Liver (tissue), 3 donors: ENCODE measurements at regions not wholly inside any gene's neighbourhood (a gene's known extent, or its start where the extent isn't known, plus 50 kb on each side); places are given as distances from the start of the nearest gene placed in this dataset.

Source experiments
- EGR1 ChIP-seq, 2 donors: IDR thresholded peaks; 2 replicates each; pipeline ENCODE4 v1.6.1; 2016 to 2018; ENCODE audit warnings: antibody characterized with exemption in 2 of 2, low read depth in 2 of 2
- FOXA1 ChIP-seq: IDR thresholded peaks from 2 replicates; pipeline ENCODE4 v1.6.1; 2016; ENCODE audit warnings: antibody characterized with exemption
- GABPA ChIP-seq, 2 donors: IDR thresholded peaks in 1 of 2; conservative IDR thresholded peaks in 1 of 2; 2 replicates each; pipeline ENCODE4 v1.6.1; 2016; ENCODE audit warnings: antibody characterized with exemption in 2 of 2, mild to moderate bottlenecking in 1 of 2, moderate library complexity in 1 of 2
- JUND ChIP-seq, 2 donors: IDR thresholded peaks; 2 replicates each; pipeline ENCODE4 v1.6.1; 2016; ENCODE audit warnings: antibody characterized with exemption in 2 of 2
- RAD21 ChIP-seq, 2 donors: IDR thresholded peaks; 2 replicates each; pipeline ENCODE4 v1.6.1; 2016; ENCODE audit warnings: antibody characterized with exemption in 2 of 2, mild to moderate bottlenecking in 2 of 2
- RXRA ChIP-seq, 2 donors: IDR thresholded peaks; 2 replicates each; pipeline ENCODE4 v1.6.1; 2017 to 2018; ENCODE audit warnings: antibody characterized with exemption in 2 of 2, mild to moderate bottlenecking in 1 of 2
- SP1 ChIP-seq: IDR thresholded peaks from 2 replicates; pipeline ENCODE4 v1.6.1; 2018; ENCODE audit warnings: antibody characterized with exemption, mild to moderate bottlenecking
- TAF1 ChIP-seq: conservative IDR thresholded peaks from 2 replicates; pipeline ENCODE4 v1.6.1; 2016; ENCODE audit warnings: antibody characterized with exemption, mild to moderate bottlenecking
- YY1 ChIP-seq: IDR thresholded peaks from 2 replicates; pipeline ENCODE4 v1.6.1; 2016; ENCODE audit warnings: antibody characterized with exemption, mild to moderate bottlenecking
- TF ChIP-seq, protein P1 (sequence below): IDR thresholded peaks from 2 replicates; pipeline ENCODE4 v1.6.1; 2016; ENCODE audit warnings: antibody characterized with exemption, mild to moderate bottlenecking
- TF ChIP-seq, protein P2 (sequence below): fragments of 150-350 bp; IDR thresholded peaks from 2 replicates; pipeline ENCODE4 v1.5.1; 2017; ENCODE audit warnings: improper control_type of control experiment, low read depth, low read length; ENCODE audit not compliant: missing input control
- TF ChIP-seq, protein P3 (sequence below): IDR thresholded peaks from 2 replicates; pipeline ENCODE4 v1.6.1; 2016; ENCODE audit warnings: antibody characterized with exemption
- TF ChIP-seq, protein P4 (sequence below): IDR thresholded peaks from 2 replicates; pipeline ENCODE4 v1.6.1; 2016; ENCODE audit warnings: antibody characterized with exemption
- TF ChIP-seq, protein P5 (sequence below): IDR thresholded peaks from 2 replicates; pipeline ENCODE4 v1.6.1; 2016; ENCODE audit warnings: antibody characterized with exemption
- donor health status: healthy.
- donor health status: healthy.

DNA sequence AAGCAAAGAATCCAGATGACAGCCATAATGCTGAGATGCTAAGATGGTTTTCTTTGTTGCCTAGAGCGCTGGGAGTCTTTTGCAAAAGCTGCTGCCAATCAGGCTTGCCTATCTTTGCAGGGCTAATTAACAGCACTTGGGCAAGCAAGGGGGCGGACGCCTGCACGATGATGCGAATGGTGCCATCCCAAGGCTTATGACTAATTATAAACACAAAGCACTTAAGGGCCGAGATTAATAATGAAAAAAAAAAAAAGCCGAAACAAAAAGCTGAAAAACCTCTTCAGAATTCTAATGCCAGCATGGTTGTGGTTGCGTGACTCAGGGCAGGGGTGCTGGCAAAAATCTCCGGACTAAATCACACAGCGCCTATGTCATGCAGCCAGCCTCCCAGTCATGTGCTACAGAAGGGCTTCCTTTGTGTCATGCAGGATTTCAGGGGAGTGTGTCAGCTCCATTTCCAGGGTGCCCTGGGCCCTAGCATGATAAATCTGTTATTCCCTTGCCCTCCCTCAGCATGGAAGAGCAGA is 185.0 kb upstream of the ANKRD28 start:
- TF ChIP-seq, protein P1, sequence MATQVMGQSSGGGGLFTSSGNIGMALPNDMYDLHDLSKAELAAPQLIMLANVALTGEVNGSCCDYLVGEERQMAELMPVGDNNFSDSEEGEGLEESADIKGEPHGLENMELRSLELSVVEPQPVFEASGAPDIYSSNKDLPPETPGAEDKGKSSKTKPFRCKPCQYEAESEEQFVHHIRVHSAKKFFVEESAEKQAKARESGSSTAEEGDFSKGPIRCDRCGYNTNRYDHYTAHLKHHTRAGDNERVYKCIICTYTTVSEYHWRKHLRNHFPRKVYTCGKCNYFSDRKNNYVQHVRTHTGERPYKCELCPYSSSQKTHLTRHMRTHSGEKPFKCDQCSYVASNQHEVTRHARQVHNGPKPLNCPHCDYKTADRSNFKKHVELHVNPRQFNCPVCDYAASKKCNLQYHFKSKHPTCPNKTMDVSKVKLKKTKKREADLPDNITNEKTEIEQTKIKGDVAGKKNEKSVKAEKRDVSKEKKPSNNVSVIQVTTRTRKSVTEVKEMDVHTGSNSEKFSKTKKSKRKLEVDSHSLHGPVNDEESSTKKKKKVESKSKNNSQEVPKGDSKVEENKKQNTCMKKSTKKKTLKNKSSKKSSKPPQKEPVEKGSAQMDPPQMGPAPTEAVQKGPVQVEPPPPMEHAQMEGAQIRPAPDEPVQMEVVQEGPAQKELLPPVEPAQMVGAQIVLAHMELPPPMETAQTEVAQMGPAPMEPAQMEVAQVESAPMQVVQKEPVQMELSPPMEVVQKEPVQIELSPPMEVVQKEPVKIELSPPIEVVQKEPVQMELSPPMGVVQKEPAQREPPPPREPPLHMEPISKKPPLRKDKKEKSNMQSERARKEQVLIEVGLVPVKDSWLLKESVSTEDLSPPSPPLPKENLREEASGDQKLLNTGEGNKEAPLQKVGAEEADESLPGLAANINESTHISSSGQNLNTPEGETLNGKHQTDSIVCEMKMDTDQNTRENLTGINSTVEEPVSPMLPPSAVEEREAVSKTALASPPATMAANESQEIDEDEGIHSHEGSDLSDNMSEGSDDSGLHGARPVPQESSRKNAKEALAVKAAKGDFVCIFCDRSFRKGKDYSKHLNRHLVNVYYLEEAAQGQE: no peak
- TF ChIP-seq, protein P2, sequence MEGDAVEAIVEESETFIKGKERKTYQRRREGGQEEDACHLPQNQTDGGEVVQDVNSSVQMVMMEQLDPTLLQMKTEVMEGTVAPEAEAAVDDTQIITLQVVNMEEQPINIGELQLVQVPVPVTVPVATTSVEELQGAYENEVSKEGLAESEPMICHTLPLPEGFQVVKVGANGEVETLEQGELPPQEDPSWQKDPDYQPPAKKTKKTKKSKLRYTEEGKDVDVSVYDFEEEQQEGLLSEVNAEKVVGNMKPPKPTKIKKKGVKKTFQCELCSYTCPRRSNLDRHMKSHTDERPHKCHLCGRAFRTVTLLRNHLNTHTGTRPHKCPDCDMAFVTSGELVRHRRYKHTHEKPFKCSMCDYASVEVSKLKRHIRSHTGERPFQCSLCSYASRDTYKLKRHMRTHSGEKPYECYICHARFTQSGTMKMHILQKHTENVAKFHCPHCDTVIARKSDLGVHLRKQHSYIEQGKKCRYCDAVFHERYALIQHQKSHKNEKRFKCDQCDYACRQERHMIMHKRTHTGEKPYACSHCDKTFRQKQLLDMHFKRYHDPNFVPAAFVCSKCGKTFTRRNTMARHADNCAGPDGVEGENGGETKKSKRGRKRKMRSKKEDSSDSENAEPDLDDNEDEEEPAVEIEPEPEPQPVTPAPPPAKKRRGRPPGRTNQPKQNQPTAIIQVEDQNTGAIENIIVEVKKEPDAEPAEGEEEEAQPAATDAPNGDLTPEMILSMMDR: no peak
- TF ChIP-seq TAF1 (no peak), EGR1 (IDR thresholded peaks at IDR 0.05; ENCODE audit: low read depth in 2 of 2) (no peak), SP1 (no peak), GABPA (IDR thresholded peaks at IDR 0.05 in 1 of 2, conservative IDR thresholded peaks at IDR 0.05 in 1 of 2) (no peak), RAD21 (IDR thresholded peaks at IDR 0.05) (no peak), YY1 (no peak), JUND (IDR thresholded peaks at IDR 0.05) (no peak), FOXA1 (no peak), RXRA (IDR thresholded peaks at IDR 0.05) (no peak)
- TF ChIP-seq, protein P3, sequence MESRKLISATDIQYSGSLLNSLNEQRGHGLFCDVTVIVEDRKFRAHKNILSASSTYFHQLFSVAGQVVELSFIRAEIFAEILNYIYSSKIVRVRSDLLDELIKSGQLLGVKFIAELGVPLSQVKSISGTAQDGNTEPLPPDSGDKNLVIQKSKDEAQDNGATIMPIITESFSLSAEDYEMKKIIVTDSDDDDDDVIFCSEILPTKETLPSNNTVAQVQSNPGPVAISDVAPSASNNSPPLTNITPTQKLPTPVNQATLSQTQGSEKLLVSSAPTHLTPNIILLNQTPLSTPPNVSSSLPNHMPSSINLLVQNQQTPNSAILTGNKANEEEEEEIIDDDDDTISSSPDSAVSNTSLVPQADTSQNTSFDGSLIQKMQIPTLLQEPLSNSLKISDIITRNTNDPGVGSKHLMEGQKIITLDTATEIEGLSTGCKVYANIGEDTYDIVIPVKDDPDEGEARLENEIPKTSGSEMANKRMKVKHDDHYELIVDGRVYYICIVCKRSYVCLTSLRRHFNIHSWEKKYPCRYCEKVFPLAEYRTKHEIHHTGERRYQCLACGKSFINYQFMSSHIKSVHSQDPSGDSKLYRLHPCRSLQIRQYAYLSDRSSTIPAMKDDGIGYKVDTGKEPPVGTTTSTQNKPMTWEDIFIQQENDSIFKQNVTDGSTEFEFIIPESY: no peak
- TF ChIP-seq, protein P4, sequence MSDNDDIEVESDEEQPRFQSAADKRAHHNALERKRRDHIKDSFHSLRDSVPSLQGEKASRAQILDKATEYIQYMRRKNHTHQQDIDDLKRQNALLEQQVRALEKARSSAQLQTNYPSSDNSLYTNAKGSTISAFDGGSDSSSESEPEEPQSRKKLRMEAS: no peak
- TF ChIP-seq, protein P5, sequence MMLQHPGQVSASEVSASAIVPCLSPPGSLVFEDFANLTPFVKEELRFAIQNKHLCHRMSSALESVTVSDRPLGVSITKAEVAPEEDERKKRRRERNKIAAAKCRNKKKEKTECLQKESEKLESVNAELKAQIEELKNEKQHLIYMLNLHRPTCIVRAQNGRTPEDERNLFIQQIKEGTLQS: no peak
